K562 (cell line): ENCODE measurements at regions not wholly inside any gene's neighbourhood (a gene's known extent, or its start where the extent isn't known, plus 50 kb on each side); places are given as distances from the start of the nearest gene placed in this dataset.
A peak's percentile ranks its signal among the peaks of the same experiment; 100 is the strongest.

Experiments
- ARID3A ChIP-seq: IDR thresholded peaks from 2 replicates; pipeline ENCODE4 v1.6.1; 2012; ENCODE audit warnings: low read depth, low read length, improper control_type of control experiment, borderline replicate concordance
- BHLHE40 ChIP-seq: IDR thresholded peaks from 2 replicates; pipeline ENCODE4 v1.6.1; 2011; ENCODE audit warnings: low read length, improper control_type of control experiment
- CBFA2T2 ChIP-seq: fragments of 450-650 bp; conservative IDR thresholded peaks from 2 replicates; pipeline ENCODE4 v1.6.1; 2017; ENCODE audit warnings: mild to moderate bottlenecking
- CHD7 ChIP-seq: fragments of 200-600 bp; sonication (generic); IDR thresholded peaks from one replicate; pipeline ENCODE4 v1.6.1; 2012; ENCODE audit warnings: mild to moderate bottlenecking, low read depth, low read length, inconsistent platforms
- CREB1 ChIP-seq, 2 experiments: sonication (generic) in 1 of 2; formaldehyde crosslinking in 1 of 2; IDR thresholded peaks; 2 replicates each; pipeline versions ENCODE4 v1.6.1 to v1.8.0; 2012 to 2022; ENCODE audit warnings: inconsistent platforms in 1 of 2, mild to moderate bottlenecking in 1 of 2, missing genetic modification reagents in 1 of 2, moderate library complexity in 1 of 2
- CTBP1 ChIP-seq: fragments of 450-650 bp; IDR thresholded peaks from 2 replicates; pipeline ENCODE4 v1.6.1; 2016; ENCODE audit warnings: borderline replicate concordance
- DPF2 ChIP-seq: fragments of 450-650 bp; IDR thresholded peaks from 2 replicates; pipeline ENCODE4 v1.6.1; 2016
- HIVEP1 ChIP-seq: fragments of 250-450 bp; sonication (Bioruptor Pico); IDR thresholded peaks from 2 replicates; pipeline ENCODE4 v1.4.0; 2020; ENCODE audit warnings: mild to moderate bottlenecking
- POLR2AphosphoS5 ChIP-seq: IDR thresholded peaks from 2 replicates; pipeline ENCODE4 v1.6.1; 2011; ENCODE audit warnings: mild to moderate bottlenecking, low read depth, low read length, moderate library complexity; ENCODE audit not compliant: control insufficient read depth, insufficient read depth
- RFX5 ChIP-seq: IDR thresholded peaks from 2 replicates; pipeline ENCODE4 v1.6.1; 2011; ENCODE audit warnings: low read depth, mild to moderate bottlenecking, improper control_type of control experiment, low read length
- SMAD1 ChIP-seq: fragments of 150-350 bp; IDR thresholded peaks from 2 replicates; pipeline ENCODE4 v1.6.1; 2014; ENCODE audit warnings: low read length, low read depth; ENCODE audit not compliant: partially characterized antibody
- SMAD4 ChIP-seq: fragments of 250-450 bp; sonication (Bioruptor Pico); conservative IDR thresholded peaks from 2 replicates; pipeline ENCODE4 v1.8.0; 2021; ENCODE audit warnings: inconsistent platforms, mild to moderate bottlenecking, moderate library complexity
- SMARCE1 ChIP-seq: fragments of 450-650 bp; IDR thresholded peaks from 2 replicates; pipeline ENCODE4 v1.7.1; 2016; ENCODE audit warnings: mild to moderate bottlenecking
- THRB ChIP-seq: fragments of 450-650 bp; formaldehyde crosslinking; conservative IDR thresholded peaks from 2 replicates; pipeline ENCODE4 v1.4.0; 2022; ENCODE audit warnings: mild to moderate bottlenecking, missing genetic modification characterization

- TF ChIP-seq DPF2 (peak; percentile 91), SMAD4 (CRISPR knock-in tag) (peak; percentile 57), CBFA2T2 (peak; percentile 78), CHD7 (no peak), ARID3A (peak; percentile 20; the same call in 1 of the 2 replicates), POLR2AphosphoS5 (peak; percentile 80), HIVEP1 (CRISPR knock-in tag) (no peak), SMAD1 (peak; percentile 64), CREB1 (IDR thresholded peaks at IDR 0.05) (0 out of 2 replicates have a peak, but pooled peaks have one; percentile 19), CREB1 (CRISPR knock-in tag; IDR thresholded peaks at IDR 0.05) (no peak), BHLHE40 (0 out of 2 replicates have a peak, but pooled peaks have one; percentile 12), CTBP1 (peak; percentile 61), THRB (CRISPR knock-in tag) (no peak), RFX5 (no peak), SMARCE1 (peak; percentile 88)
These were observed 313.2 kb upstream of the JARID2 start (continued) for GRCh38 chr6:14932485-14933182.
